ENCODE measurements at regions not wholly inside any gene's neighbourhood (a gene's known extent, or its start where the extent isn't known, plus 50 kb on each side); places are given as distances from the start of the nearest gene placed in this dataset.
"Not testable (repeated sequence)": the region's sequence is repeated elsewhere in the genome, so short reads cannot be mapped to it uniquely, and the experiment has no call there.

DNA sequence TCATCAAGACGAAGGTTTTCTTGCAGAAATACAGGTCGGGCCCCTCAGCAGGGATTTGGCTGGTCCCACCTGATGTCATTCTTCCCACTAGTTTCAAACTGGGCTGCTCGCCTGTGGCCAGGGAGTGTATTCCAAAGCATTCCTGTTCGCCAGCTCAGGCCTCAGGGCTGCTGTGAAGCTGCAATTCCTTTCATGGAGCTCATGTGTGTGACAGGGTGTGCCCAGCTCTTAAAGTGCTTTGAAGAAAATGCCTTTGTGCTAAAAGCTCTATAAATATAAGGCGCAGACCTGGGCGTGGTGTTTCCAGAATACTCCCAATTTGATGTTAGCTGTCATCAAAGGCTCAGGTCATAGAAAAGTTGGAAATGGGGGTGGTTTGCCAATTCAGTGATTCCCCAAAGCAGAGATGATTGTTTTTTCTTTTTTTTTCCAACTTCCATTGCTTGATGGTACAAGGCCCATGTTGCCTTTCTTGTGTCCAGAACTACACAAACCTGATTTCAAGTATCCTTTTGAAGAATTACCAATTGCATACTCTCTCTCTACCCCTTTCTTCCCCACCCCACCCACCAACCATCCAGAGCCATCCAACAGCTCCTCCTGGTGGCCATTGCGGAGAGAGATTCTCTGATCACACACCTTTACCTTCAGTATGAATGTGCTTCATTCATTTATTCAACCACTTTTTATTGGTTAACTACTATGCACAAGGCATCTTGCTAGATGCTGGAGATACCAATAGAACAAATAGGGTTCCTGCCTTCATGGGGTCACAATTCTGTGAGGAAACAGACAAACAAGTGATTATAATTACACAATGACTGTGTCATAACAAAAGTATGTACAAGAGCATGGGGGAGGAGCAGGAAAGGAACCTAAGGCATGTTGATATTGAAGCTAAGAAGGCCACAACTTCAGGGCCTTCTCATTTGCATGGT, 297.3 kb upstream of the LYZL1 start:
- Histone ChIP-seq H3K27me3 (ENCODE audit: insufficient read depth, insufficient read length) (no peaks in the 10 kb centered on the region), H3K9me3 (ENCODE audit: insufficient read depth, low read length) (peaks cover 6% of the 10 kb centered on the region), H3K36me3 (ENCODE audit: insufficient read depth, insufficient read length, low read length) (no peaks in the 10 kb centered on the region), H3K4me3 (ENCODE audit: insufficient read length, low read depth) (no peak overlapping the region), H3K9ac (ENCODE audit: insufficient read length, low read depth) (no peak overlapping the region), H3K4me1 (ENCODE audit: insufficient read depth, insufficient read length) (peaks cover 2% of the 10 kb centered on the region)
- TF ChIP-seq SUZ12 (IDR thresholded peaks at IDR 0.05; ENCODE audit: extremely low read depth, insufficient read depth, insufficient read length) (no peak), ZNF274 (IDR thresholded peaks at IDR 0.05; ENCODE audit: low read depth, low read length) (no peak), YY1 (IDR thresholded peaks at IDR 0.05; ENCODE audit: insufficient read depth, insufficient read length) (no peak)
- peak; percentile 63 for DNase-seq (ENCODE audit: low read depth, low spot score)

DNA sequence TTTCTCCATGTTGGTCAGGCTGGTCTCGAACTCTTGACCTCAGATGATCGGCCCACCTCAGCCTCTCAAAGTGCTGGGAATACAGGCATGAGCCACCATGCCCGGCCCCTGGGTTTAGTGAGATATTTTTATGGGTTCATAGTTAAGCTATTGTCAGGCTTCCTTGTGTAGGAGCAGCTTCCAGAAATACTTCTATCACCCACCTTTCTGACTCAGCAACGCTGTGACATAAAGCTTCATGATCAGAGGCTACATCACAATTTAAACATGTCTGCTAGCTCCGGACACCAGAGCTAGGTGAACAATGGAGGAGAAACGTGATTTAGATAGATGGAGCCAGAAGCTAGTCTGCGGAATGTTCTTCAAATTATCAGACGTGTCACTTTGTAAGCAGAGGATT, 295.8 kb upstream of the LYZL1 start:
- no peak for TF ChIP-seq YY1 (IDR thresholded peaks at IDR 0.05; ENCODE audit: insufficient read depth, insufficient read length)
- no peak for TF ChIP-seq ZNF274 (IDR thresholded peaks at IDR 0.05; ENCODE audit: low read depth, low read length)
- no peak for TF ChIP-seq SUZ12 (IDR thresholded peaks at IDR 0.05; ENCODE audit: extremely low read depth, insufficient read depth, insufficient read length)
- DNase-seq (ENCODE audit: low read depth, low spot score) = no peak

DNA sequence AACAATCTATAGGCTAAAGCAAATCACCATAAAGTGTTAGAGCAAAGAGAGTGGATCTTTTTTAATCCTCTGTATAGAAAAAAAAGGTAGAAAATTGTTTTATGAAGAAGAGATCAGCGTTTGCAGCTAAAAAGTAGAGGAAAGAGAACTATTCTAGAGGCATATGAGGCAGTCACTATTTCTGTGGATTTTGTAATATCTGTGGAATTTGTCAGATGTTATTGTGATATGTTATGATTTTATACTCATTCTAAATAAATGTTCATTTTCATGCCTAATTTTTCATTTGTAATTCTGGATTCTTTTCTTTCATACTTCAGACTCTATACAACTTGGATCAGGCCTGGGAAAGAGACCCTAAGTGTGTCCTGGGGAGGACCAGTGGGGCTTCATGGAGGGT, 295.0 kb upstream of the LYZL1 start:
- Histone ChIP-seq H3K27me3 (ENCODE audit: insufficient read depth, insufficient read length) (no peaks in the 10 kb centered on the region), H3K9ac (ENCODE audit: insufficient read length, low read depth) (no peak overlapping the region), H3K36me3 (ENCODE audit: insufficient read depth, insufficient read length, low read length) (no peaks in the 10 kb centered on the region), H3K4me3 (ENCODE audit: insufficient read length, low read depth) (no peak overlapping the region), H3K4me1 (ENCODE audit: insufficient read depth, insufficient read length) (peaks cover 2% of the 10 kb centered on the region), H3K9me3 (ENCODE audit: insufficient read depth, low read length) (peaks cover 6% of the 10 kb centered on the region)
- TF ChIP-seq SUZ12 (IDR thresholded peaks at IDR 0.05; ENCODE audit: extremely low read depth, insufficient read depth, insufficient read length) = no peak
- TF ChIP-seq YY1 (IDR thresholded peaks at IDR 0.05; ENCODE audit: insufficient read depth, insufficient read length) = no peak
- no peak for TF ChIP-seq ZNF274 (IDR thresholded peaks at IDR 0.05; ENCODE audit: low read depth, low read length)
- DNase-seq (ENCODE audit: low read depth, low spot score) = no peak

More for the DNA sequence above, 295.8 kb upstream of the LYZL1 start:
- H3K9me3 ChIP-seq (ENCODE audit: insufficient read depth, low read length) = peaks cover 6% of the 10 kb centered on the region
- H3K36me3 ChIP-seq (ENCODE audit: insufficient read depth, insufficient read length, low read length) = no peaks in the 10 kb centered on the region
- no peaks in the 10 kb centered on the region for H3K27me3 ChIP-seq (ENCODE audit: insufficient read depth, insufficient read length)
- peaks cover 2% of the 10 kb centered on the region for H3K4me1 ChIP-seq (ENCODE audit: insufficient read depth, insufficient read length)
- no peak overlapping the region for H3K9ac ChIP-seq (ENCODE audit: insufficient read length, low read depth)
- H3K4me3 ChIP-seq (ENCODE audit: insufficient read length, low read depth) = no peak overlapping the region

DNA sequence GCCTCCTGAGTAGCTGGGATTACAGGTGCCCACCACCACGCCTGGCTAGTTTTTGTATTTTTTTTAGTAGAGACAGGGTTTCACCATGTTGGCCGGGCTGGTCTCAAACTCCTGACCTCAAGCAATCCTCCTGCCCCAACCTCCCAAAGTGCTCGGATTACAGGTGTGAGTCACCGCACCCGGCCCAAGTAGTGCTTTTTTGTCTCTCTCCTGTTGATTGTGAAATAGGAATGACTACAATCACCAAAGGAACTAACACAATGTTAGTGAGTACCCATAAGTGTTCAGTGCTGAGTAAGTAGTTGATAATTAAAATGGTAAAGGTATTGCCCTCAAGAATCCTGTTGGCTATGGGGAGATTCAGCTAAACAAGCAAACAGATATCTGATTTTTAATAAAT, 294.1 kb upstream of the LYZL1 start:
- not testable (repeated sequence) for DNase-seq (ENCODE audit: low read depth, low spot score); H3K4me3 ChIP-seq (ENCODE audit: insufficient read length, low read depth); H3K27me3 ChIP-seq (ENCODE audit: insufficient read depth, insufficient read length); H3K36me3 ChIP-seq (ENCODE audit: insufficient read depth, insufficient read length, low read length); H3K4me1 ChIP-seq (ENCODE audit: insufficient read depth, insufficient read length); H3K9ac ChIP-seq (ENCODE audit: insufficient read length, low read depth); H3K9me3 ChIP-seq (ENCODE audit: insufficient read depth, low read length)

DNA sequence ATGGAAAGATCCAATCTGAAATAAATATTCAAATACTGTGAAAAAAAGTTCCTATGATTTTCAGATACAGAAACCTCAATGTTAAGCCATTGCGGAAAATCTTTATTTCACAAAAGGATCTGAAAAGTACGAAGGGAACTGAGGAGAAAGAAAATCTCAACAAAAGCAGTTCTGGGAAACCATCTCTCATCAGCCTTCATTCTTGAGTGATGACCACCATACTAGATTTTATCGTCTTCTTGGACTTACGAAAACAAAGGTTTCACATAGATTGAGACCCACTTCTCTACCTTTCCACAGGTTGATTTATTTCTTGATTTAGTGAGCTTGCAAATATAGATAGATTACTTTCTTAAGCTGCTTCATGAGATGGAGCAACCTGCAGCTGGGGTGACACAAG, 293.4 kb upstream of the LYZL1 start:
- no peak overlapping the region for H3K4me3 ChIP-seq (ENCODE audit: insufficient read length, low read depth)
- no peak for DNase-seq (ENCODE audit: low read depth, low spot score)
- H3K36me3 ChIP-seq (ENCODE audit: insufficient read depth, insufficient read length, low read length) = no peaks in the 10 kb centered on the region
- peaks cover 2% of the 10 kb centered on the region for H3K4me1 ChIP-seq (ENCODE audit: insufficient read depth, insufficient read length)
- peaks cover 6% of the 10 kb centered on the region for H3K9me3 ChIP-seq (ENCODE audit: insufficient read depth, low read length)
- TF ChIP-seq ZNF274 (IDR thresholded peaks at IDR 0.05; ENCODE audit: low read depth, low read length) (no peak), SUZ12 (IDR thresholded peaks at IDR 0.05; ENCODE audit: extremely low read depth, insufficient read depth, insufficient read length) (no peak), YY1 (IDR thresholded peaks at IDR 0.05; ENCODE audit: insufficient read depth, insufficient read length) (no peak)
- no peak overlapping the region for H3K9ac ChIP-seq (ENCODE audit: insufficient read length, low read depth)
- H3K27me3 ChIP-seq (ENCODE audit: insufficient read depth, insufficient read length) = no peaks in the 10 kb centered on the region

DNA sequence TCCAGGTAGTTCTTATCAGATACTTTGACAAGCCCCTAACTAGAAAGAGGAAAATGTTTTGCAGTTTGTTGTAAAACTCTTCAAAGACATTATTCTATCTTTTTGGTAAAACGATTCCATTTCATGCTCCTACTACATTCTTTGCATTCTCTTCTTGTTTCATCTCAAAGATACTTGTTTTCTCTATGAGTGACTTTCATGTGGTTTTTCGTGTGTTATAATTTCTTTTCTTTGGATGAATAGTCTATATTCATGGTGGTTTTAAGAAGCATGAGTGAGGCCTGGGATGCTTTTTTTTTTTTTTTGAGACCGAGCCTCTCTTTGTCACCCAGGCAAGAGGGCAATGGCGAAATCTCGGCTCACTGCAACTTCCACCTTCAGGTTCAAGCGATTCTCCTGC, 292.5 kb upstream of the LYZL1 start:
- Histone ChIP-seq H3K9me3 (ENCODE audit: insufficient read depth, low read length) (peaks cover 6% of the 10 kb centered on the region), H3K4me3 (ENCODE audit: insufficient read length, low read depth) (no peak overlapping the region), H3K36me3 (ENCODE audit: insufficient read depth, insufficient read length, low read length) (no peaks in the 10 kb centered on the region), H3K27me3 (ENCODE audit: insufficient read depth, insufficient read length) (no peaks in the 10 kb centered on the region), H3K4me1 (ENCODE audit: insufficient read depth, insufficient read length) (no peaks in the 10 kb centered on the region), H3K9ac (ENCODE audit: insufficient read length, low read depth) (no peak overlapping the region)
- no peak for TF ChIP-seq ZNF274 (IDR thresholded peaks at IDR 0.05; ENCODE audit: low read depth, low read length)
- TF ChIP-seq SUZ12 (IDR thresholded peaks at IDR 0.05; ENCODE audit: extremely low read depth, insufficient read depth, insufficient read length) = no peak
- no peak for DNase-seq (ENCODE audit: low read depth, low spot score)

DNA sequence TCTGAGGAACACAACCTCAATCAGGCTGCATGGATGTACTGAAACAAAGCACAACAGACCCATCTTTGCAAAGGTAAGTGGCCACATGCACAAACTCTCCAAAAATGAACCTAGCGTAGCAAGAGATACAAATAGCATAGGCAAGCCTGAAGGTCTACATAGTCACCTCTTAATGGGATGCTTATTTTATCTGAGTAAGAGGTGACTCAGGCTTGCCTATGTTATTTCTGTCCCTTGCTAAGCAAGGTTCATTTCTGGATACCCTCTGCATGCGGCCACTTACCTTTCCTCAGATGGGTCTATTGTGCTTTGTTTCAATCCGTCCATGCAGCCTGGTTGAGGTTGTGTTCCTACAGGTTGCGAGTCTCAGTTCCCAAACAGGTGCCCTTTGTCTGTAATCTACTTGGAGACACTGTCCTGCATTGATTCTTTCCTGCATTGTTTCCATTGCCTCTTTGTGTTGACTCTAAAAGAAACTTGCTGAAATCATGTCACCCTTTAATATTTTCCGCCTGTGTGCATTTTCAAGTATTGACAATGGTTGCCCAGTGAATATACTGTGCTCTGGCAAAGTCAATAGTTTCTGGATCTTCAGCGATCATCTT, 291.8 kb upstream of the LYZL1 start:
- Histone ChIP-seq H3K4me3 (ENCODE audit: insufficient read length, low read depth) (no peak overlapping the region), H3K9ac (ENCODE audit: insufficient read length, low read depth) (no peak overlapping the region), H3K36me3 (ENCODE audit: insufficient read depth, insufficient read length, low read length) (no peaks in the 10 kb centered on the region), H3K9me3 (ENCODE audit: insufficient read depth, low read length) (peaks cover 6% of the 10 kb centered on the region), H3K4me1 (ENCODE audit: insufficient read depth, insufficient read length) (no peaks in the 10 kb centered on the region), H3K27me3 (ENCODE audit: insufficient read depth, insufficient read length) (no peaks in the 10 kb centered on the region)
- DNase-seq (ENCODE audit: low read depth, low spot score) = no peak
- no peak for TF ChIP-seq SUZ12 (IDR thresholded peaks at IDR 0.05; ENCODE audit: extremely low read depth, insufficient read depth, insufficient read length)
- TF ChIP-seq ZNF274 (IDR thresholded peaks at IDR 0.05; ENCODE audit: low read depth, low read length) = no peak
